Testis (tissue), 2 donors: ENCODE measurements at regions not wholly inside any gene's neighbourhood (a gene's known extent, or its start where the extent isn't known, plus 50 kb on each side); places are given as distances from the start of the nearest gene placed in this dataset.

Source experiments
- DNase-seq: peaks from one replicate; pipeline ENCODE4 v3.0.0-alpha.2; 2019
- H3K27ac ChIP-seq, 2 donors: fragments of 200-600 bp; sonication (generic); one replicate each; pipeline ENCODE4 v1.5.1; 2019
- H3K27me3 ChIP-seq: fragments of 200-600 bp; sonication (generic); one replicate; pipeline ENCODE4 v1.5.1; 2019
- H3K36me3 ChIP-seq: fragments of 200-600 bp; sonication (generic); one replicate; pipeline ENCODE4 v1.5.1; 2017; ENCODE audit warnings: low read depth; ENCODE audit errors: missing control alignments
- H3K4me1 ChIP-seq: fragments of 200-600 bp; sonication (generic); one replicate; pipeline ENCODE4 v1.5.1; 2019
- H3K4me3 ChIP-seq, 2 donors: fragments of 200-600 bp; sonication (generic); one replicate each; pipeline ENCODE4 v1.5.1; 2017 to 2019
- H3K9me3 ChIP-seq: fragments of 200-600 bp; sonication (generic); one replicate; pipeline ENCODE4 v1.5.1; 2017
- CTCF ChIP-seq, 3 experiments: fragments of 450-650 bp in 2 of 3; fragments of 200-600 bp in 1 of 3; sonication (generic) in 1 of 3; IDR thresholded peaks; one replicate each; pipeline ENCODE4 v1.5.1; 2016 to 2019; ENCODE audit warnings: antibody characterized with exemption in 3 of 3, mild to moderate bottlenecking in 2 of 3, moderate library complexity in 1 of 3
- POLR2A ChIP-seq: fragments of 450-650 bp; IDR thresholded peaks from one replicate; pipeline ENCODE4 v1.6.1; 2017; ENCODE audit warnings: antibody characterized with exemption, mild to moderate bottlenecking, moderate library complexity
- WGBS, 2 donors: methylation state at CpG; one replicate each; pipeline ENCODE4 v1.1.5; 2018; 5-methylcytosine and 5-hydroxymethylcytosine counted together
- intact Hi-C: fragments of 100-400 bp; cut with DNase I; formaldehyde crosslinking; loops from one replicate; pipeline ENCODE4 v1.15.1; 2023; ENCODE audit warnings: low total_unique reads

- H3K36me3 ChIP-seq, result no peaks in the 10 kb centered on the region
- no peaks in the 10 kb centered on the region for H3K4me1 ChIP-seq
- H3K27ac ChIP-seq, result no peak overlapping the region
- DNase-seq, result no peak
- TF ChIP-seq CTCF (IDR thresholded peaks at IDR 0.05), result no peak
- no peak for TF ChIP-seq POLR2A
- no peaks in the 10 kb centered on the region for H3K9me3 ChIP-seq
- intact Hi-C loops, result no loop called here
- H3K4me3 ChIP-seq, result no peak overlapping the region
- no peaks in the 10 kb centered on the region for H3K27me3 ChIP-seq
- WGBS, 2 donors, result 69 to 87% methylated on average over 12 of the region's 12 CpGs
Observed at GRCh38 chr11:42571131-42571877, 740.5 kb upstream of the API5 start.

DNA sequence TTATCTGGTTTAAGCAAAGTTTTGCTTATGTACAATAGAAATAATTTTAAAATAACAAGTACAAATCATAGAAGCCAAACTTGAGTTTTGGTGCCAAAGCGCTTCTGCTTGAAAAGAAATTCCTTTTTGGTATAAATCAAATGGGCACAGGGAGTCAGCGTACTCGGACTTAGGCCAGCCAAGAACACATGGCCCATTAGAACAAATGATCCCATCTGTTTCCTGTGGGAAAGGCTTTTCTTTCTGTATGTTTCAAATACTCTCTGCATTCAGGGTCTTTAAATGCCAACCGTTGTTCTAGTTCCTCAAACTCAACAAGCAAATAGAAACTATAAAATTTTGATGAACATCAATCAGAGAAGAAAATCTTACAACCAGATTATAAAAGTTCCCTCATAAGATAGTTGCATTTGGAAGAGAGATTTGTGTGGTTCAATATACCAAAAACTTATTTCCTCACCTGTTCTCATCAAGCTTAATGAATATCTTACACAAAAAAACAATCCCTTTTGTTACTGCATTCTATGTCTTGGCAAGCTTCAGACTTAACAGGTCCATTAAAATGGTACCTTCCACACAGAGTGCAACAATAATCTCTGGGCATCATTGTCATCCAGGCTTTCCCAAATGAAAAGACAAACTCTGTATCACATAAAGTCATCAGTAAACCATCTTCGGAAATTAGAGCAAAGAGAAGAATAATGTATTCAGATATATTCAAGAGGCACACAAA is 739.8 kb upstream of the API5 start:
- no peaks in the 10 kb centered on the region for H3K9me3 ChIP-seq
- no peak for TF ChIP-seq POLR2A
- no peak for TF ChIP-seq CTCF (IDR thresholded peaks at IDR 0.05)
- no peak overlapping the region for H3K4me3 ChIP-seq
- no peaks in the 10 kb centered on the region for H3K4me1 ChIP-seq
- no peaks in the 10 kb centered on the region for H3K27me3 ChIP-seq
- WGBS, 2 donors, result 56 to 77% methylated on average over 5 of the region's 5 CpGs
- H3K36me3 ChIP-seq, result no peaks in the 10 kb centered on the region
- H3K27ac ChIP-seq, result no peak overlapping the region
- intact Hi-C loops, result no loop called here
- no peak for DNase-seq

DNA sequence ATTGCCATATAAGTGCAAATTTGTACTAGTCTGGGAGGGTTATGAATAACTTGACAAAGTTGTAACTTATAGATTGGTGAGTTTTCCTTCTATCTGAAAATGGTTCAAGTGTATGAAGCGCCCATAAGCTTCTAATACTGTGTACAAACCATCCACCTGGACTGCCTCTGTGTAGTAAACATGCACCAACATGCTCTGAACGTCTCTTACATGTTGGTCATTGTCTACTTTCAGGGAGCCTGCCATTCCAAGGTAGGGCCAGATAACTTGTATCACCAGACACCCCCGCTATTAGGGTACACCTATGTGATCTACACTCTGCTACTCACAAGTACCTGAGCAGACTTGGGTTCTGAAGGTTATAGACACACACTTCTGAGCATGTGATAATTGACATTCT is 735.5 kb upstream of the API5 start:
- H3K4me1 ChIP-seq, result no peaks in the 10 kb centered on the region
- H3K27ac ChIP-seq, result no peak overlapping the region
- H3K36me3 ChIP-seq, result no peaks in the 10 kb centered on the region
- no peaks in the 10 kb centered on the region for H3K9me3 ChIP-seq
- intact Hi-C loops, result no loop called here
- WGBS, 2 donors, result 91 to 92% methylated on average over 3 of the region's 3 CpGs
- DNase-seq, result no peak
- TF ChIP-seq CTCF (IDR thresholded peaks at IDR 0.05) (no peak), POLR2A (no peak)
- H3K27me3 ChIP-seq, result no peaks in the 10 kb centered on the region
- no peak overlapping the region for H3K4me3 ChIP-seq

DNA sequence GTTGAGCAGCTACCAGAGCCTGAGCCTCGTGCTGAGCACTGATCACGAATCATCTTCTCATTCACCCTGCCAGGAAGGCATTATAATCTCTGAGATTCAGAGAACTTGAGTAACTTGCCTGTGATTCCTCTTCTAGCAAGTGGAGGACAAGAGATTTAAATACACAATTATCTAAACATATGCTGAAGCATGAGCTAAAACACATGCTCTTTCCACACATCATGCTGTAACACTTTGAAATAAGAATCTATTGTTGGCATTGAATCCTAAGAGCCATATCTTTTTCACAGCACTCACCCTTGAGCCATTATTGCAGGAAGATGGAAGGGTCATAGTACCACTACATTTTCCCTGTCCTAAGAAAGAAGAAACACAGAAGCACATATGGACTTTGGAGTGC is 722.5 kb upstream of the API5 start:
- TF ChIP-seq CTCF (IDR thresholded peaks at IDR 0.05), result no peak
- TF ChIP-seq POLR2A, result no peak
- no peak for DNase-seq
- Histone ChIP-seq H3K27ac (no peak overlapping the region), H3K36me3 (no peaks in the 10 kb centered on the region), H3K4me3 (no peak overlapping the region), H3K9me3 (no peaks in the 10 kb centered on the region), H3K4me1 (no peaks in the 10 kb centered on the region), H3K27me3 (no peaks in the 10 kb centered on the region)
- WGBS, 2 donors, result 66 to 74% methylated on average over 2 of the region's 2 CpGs
- intact Hi-C loops, result no loop called here
